IPS-NIHi11 (cell line): ENCODE measurements at regions not wholly inside any gene's neighbourhood (a gene's known extent, or its start where the extent isn't known, plus 50 kb on each side); places are given as distances from the start of the nearest gene placed in this dataset.

Experiments
- DNase-seq: peaks from one replicate; pipeline ENCODE4 v3.0.0; 2012; ENCODE audit warnings: mixed read lengths, low spot score

- no peak for DNase-seq
Measured at GRCh38 chr17:13740686-13741085, 139.0 kb upstream of the HS3ST3A1 start.

- DNase-seq = no peak
Measured at GRCh38 chr17:13741744-13742143, 140.0 kb upstream of the HS3ST3A1 start.

- no peak for DNase-seq
Measured at GRCh38 chr17:13743906-13744305, 142.2 kb upstream of the HS3ST3A1 start.

- DNase-seq = no peak
Measured at GRCh38 chr17:13746404-13746803, 144.7 kb upstream of the HS3ST3A1 start.

GRCh38 chr17:13749166-13749890 is 147.6 kb upstream of the HS3ST3A1 start:
- DNase-seq = no peak

- no peak for DNase-seq
Measured at GRCh38 chr17:13749891-13750235, 148.1 kb upstream of the HS3ST3A1 start.

GRCh38 chr17:13750816-13751793 is 149.4 kb upstream of the HS3ST3A1 start:
- peak; percentile 50 for DNase-seq

- DNase-seq = no peak
Measured at GRCh38 chr17:13753154-13753553, 151.4 kb upstream of the HS3ST3A1 start.

- no peak for DNase-seq
Measured at GRCh38 chr17:13753771-13754170, 152.0 kb upstream of the HS3ST3A1 start.

- DNase-seq = no peak
Measured at GRCh38 chr17:13755851-13756250, 154.1 kb upstream of the HS3ST3A1 start.

- DNase-seq = no peak
Measured at GRCh38 chr17:13756763-13757162, 155.0 kb upstream of the HS3ST3A1 start.

- no peak for DNase-seq
Measured at GRCh38 chr17:13757871-13758270, 156.1 kb upstream of the HS3ST3A1 start.

- DNase-seq = no peak
Measured at GRCh38 chr17:13759518-13760335, 158.0 kb upstream of the HS3ST3A1 start.

GRCh38 chr17:13761038-13761603 is 159.4 kb upstream of the HS3ST3A1 start:
- DNase-seq = no peak

GRCh38 chr17:13765701-13766100 is 164.0 kb upstream of the HS3ST3A1 start:
- DNase-seq = no peak

- no peak for DNase-seq
Measured at GRCh38 chr17:13770702-13771101, 169.0 kb upstream of the HS3ST3A1 start.

- no peak for DNase-seq
Measured at GRCh38 chr17:13775450-13775849, 173.7 kb upstream of the HS3ST3A1 start.

- no peak for DNase-seq
Measured at GRCh38 chr17:13776027-13776551, 174.4 kb upstream of the HS3ST3A1 start.

GRCh38 chr17:13777003-13777402 is 175.3 kb upstream of the HS3ST3A1 start:
- no peak for DNase-seq

GRCh38 chr17:13784434-13785095 is 182.8 kb upstream of the HS3ST3A1 start:
- DNase-seq = no peak

- DNase-seq = no peak
Measured at GRCh38 chr17:13785981-13786598, 184.4 kb upstream of the HS3ST3A1 start.
